AG04450 (cell line): ENCODE measurements at regions not wholly inside any gene's neighbourhood (a gene's known extent, or its start where the extent isn't known, plus 50 kb on each side); places are given as distances from the start of the nearest gene placed in this dataset.

Source experiments
- CTCF ChIA-PET: fragments of 300-600, 350-600 bp; formaldehyde crosslinking; extraction: SDS; loops from one replicate; lab custom pipeline; 2022; ENCODE audit warnings: antibody characterized with exemption, inconsistent platforms; lab: Charles Lee
- POLR2A ChIA-PET: fragments of 350-600 bp; formaldehyde crosslinking; extraction: SDS; loops from one replicate; lab custom pipeline; 2021; ENCODE audit warnings: antibody characterized with exemption, inconsistent platforms; lab: Yijun Ruan, JAX
- DNase-seq: peaks from one replicate; pipeline ENCODE4 v3.0.0-alpha.2; 2011; ENCODE audit warnings: low read depth, low spot score
- H3K27ac ChIP-seq: one replicate; pipeline ENCODE4 v1.5.1; 2012; ENCODE audit warnings: low read depth, low read length, control low read depth
- H3K27me3 ChIP-seq: one replicate; pipeline ENCODE4 v1.6.0; 2012; ENCODE audit warnings: low read length; ENCODE audit not compliant: control insufficient read depth, insufficient read depth
- H3K4me3 ChIP-seq: 2 replicates; pipeline ENCODE4 v1.5.1; 2011; ENCODE audit warnings: mild to moderate bottlenecking, low read depth, low read length, control low read depth
- H3K9me3 ChIP-seq: 2 replicates; pipeline ENCODE4 v1.5.1; 2012; ENCODE audit warnings: low read length; ENCODE audit not compliant: control insufficient read depth, insufficient read depth
- CTCF ChIP-seq: IDR thresholded peaks from 2 replicates; pipeline ENCODE4 v1.5.1; 2011; ENCODE audit warnings: low read depth, low read length, control low read depth, inconsistent platforms

GRCh38 chr5:34525761-34526160 lies 130.4 kb upstream of the RAI14 start:
- TF ChIP-seq CTCF = no peak
- Histone ChIP-seq H3K27ac (no peak overlapping the region), H3K27me3 (no peaks in the 10 kb centered on the region), H3K9me3 (no peaks in the 10 kb centered on the region), H3K4me3 (no peak overlapping the region)
- ChIA-PET CTCF (interaction anchor here (0.7 kb wide), 1 partner anchor 101 kb away, joined by 3 read pairs; no protein-coding TSS in a partner anchor), POLR2A (no interaction called here)
- DNase-seq = no peak

GRCh38 chr5:34526682-34527305 lies 129.3 kb upstream of the RAI14 start:
- CTCF ChIA-PET = no interaction called here
- Histone ChIP-seq H3K9me3 (no peaks in the 10 kb centered on the region), H3K27me3 (no peaks in the 10 kb centered on the region), H3K27ac (no peak overlapping the region), H3K4me3 (no peak overlapping the region)
- DNase-seq = no peak
- POLR2A ChIA-PET = no interaction called here
- no peak for TF ChIP-seq CTCF

GRCh38 chr5:34529581-34530331 lies 126.4 kb upstream of the RAI14 start:
- POLR2A ChIA-PET = interaction anchor here (0.5 kb wide), 1 partner anchor 133 kb away, joined by 5 read pairs; no protein-coding TSS in a partner anchor

GRCh38 chr5:34530637-34531036 lies 125.5 kb upstream of the RAI14 start:
- no peak for DNase-seq
- no peaks in the 10 kb centered on the region for H3K9me3 ChIP-seq
- H3K4me3 ChIP-seq = no peak overlapping the region
- H3K27ac ChIP-seq = no peak overlapping the region
- ChIA-PET POLR2A (no interaction called here), CTCF (interaction anchor here (3.5 kb wide), 1 partner anchor 7 kb away, joined by 21 read pairs; no protein-coding TSS in a partner anchor)
- H3K27me3 ChIP-seq = no peaks in the 10 kb centered on the region
- TF ChIP-seq CTCF = no peak

More at GRCh38 chr5:34529581-34530331, 126.4 kb upstream of the RAI14 start:
- no peaks in the 10 kb centered on the region for H3K27me3 ChIP-seq
- H3K4me3 ChIP-seq = no peak overlapping the region
- TF ChIP-seq CTCF = no peak
- DNase-seq = no peak
- CTCF ChIA-PET = no interaction called here
- no peaks in the 10 kb centered on the region for H3K9me3 ChIP-seq
- no peak overlapping the region for H3K27ac ChIP-seq
